Lung (tissue), 11 donors: ENCODE measurements at regions not wholly inside any gene's neighbourhood (a gene's known extent, or its start where the extent isn't known, plus 50 kb on each side); places are given as distances from the start of the nearest gene placed in this dataset.
A peak's percentile ranks its signal among the peaks of the same experiment; 100 is the strongest.

ENCODE experiments used
- ATAC-seq: fragments of 200-7000 bp; cut with Tn5 transposase; one replicate; pipeline ENCODE4 v1.9.1; 2020; ENCODE audit warnings: moderate number of reproducible peaks; ENCODE audit not compliant: insufficient read depth, low FRiP score
- DNase-seq, 3 donors: peaks; one replicate each; pipeline ENCODE4 v3.0.0-alpha.2; 2013 to 2017
- H3K27ac ChIP-seq, 2 donors: one replicate each; pipeline ENCODE4 v1.5.1; 2013; ENCODE audit warnings: mild to moderate bottlenecking in 2 of 2, moderate library complexity in 2 of 2, control low read depth in 1 of 2, inconsistent platforms in 1 of 2, low read depth in 1 of 2, low read length in 1 of 2
- H3K27me3 ChIP-seq, 3 donors: one replicate each; pipeline ENCODE4 v1.5.1; 2013; ENCODE audit warnings: low read length in 2 of 3; ENCODE audit not compliant: control insufficient read depth in 3 of 3, insufficient read depth in 3 of 3
- H3K36me3 ChIP-seq, 4 donors: one replicate each; pipeline ENCODE4 v1.5.1; 2013; ENCODE audit warnings: low read length in 4 of 4, mild to moderate bottlenecking in 1 of 4, moderate library complexity in 1 of 4; ENCODE audit not compliant: control insufficient read depth in 4 of 4, insufficient read depth in 4 of 4
- H3K4me1 ChIP-seq, 5 donors: one replicate each; pipeline ENCODE4 v1.5.1; 2013; ENCODE audit warnings: low read length in 5 of 5, mild to moderate bottlenecking in 2 of 5, moderate library complexity in 1 of 5; ENCODE audit not compliant: control insufficient read depth in 5 of 5, insufficient read depth in 5 of 5
- H3K4me3 ChIP-seq: one replicate; pipeline ENCODE4 v1.5.1; 2013; ENCODE audit warnings: mild to moderate bottlenecking, control low read depth, moderate library complexity
- H3K9ac ChIP-seq, 2 donors: one replicate each; pipeline ENCODE4 v1.5.1; 2013; ENCODE audit warnings: low read length in 2 of 2, control low read depth in 1 of 2; ENCODE audit not compliant: insufficient read depth in 1 of 2
- H3K9me3 ChIP-seq, 4 donors: one replicate each; pipeline ENCODE4 v1.5.1; 2013; ENCODE audit warnings: low read length in 3 of 4, mild to moderate bottlenecking in 1 of 4, moderate library complexity in 1 of 4; ENCODE audit not compliant: control insufficient read depth in 4 of 4, insufficient read depth in 3 of 4
- WGBS, 2 donors: extraction: QIAGEN DNeasy Blood & Tissue Kit; methylation state at CpG; one replicate each; pipeline ENCODE4 v1.1.7; 2013; 5-methylcytosine and 5-hydroxymethylcytosine counted together
- TF ChIP-seq, protein P1 (sequence below): IDR thresholded peaks from 2 replicates; pipeline ENCODE4 v1.5.1; 2012; ENCODE audit warnings: mild to moderate bottlenecking; ENCODE audit errors: control extremely low read depth, extremely low read depth
- donor health status: control.
- donor health status: control.
- donor health status: Bipolar disorder and iron deficiency.
- donor health status: healthy.
- donor health status: DM: yes; HTN: yes; CAD: no.

GRCh38 chr3:150165396-150166094, 194.8 kb upstream of the PFN2 start:
- TF ChIP-seq, protein P1, sequence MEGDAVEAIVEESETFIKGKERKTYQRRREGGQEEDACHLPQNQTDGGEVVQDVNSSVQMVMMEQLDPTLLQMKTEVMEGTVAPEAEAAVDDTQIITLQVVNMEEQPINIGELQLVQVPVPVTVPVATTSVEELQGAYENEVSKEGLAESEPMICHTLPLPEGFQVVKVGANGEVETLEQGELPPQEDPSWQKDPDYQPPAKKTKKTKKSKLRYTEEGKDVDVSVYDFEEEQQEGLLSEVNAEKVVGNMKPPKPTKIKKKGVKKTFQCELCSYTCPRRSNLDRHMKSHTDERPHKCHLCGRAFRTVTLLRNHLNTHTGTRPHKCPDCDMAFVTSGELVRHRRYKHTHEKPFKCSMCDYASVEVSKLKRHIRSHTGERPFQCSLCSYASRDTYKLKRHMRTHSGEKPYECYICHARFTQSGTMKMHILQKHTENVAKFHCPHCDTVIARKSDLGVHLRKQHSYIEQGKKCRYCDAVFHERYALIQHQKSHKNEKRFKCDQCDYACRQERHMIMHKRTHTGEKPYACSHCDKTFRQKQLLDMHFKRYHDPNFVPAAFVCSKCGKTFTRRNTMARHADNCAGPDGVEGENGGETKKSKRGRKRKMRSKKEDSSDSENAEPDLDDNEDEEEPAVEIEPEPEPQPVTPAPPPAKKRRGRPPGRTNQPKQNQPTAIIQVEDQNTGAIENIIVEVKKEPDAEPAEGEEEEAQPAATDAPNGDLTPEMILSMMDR = no peak
- Histone ChIP-seq H3K9me3 (no peaks in the 10 kb centered on the region), H3K36me3 (no peaks in the 10 kb centered on the region), H3K4me3 (no peak overlapping the region), H3K27me3 (no peaks in the 10 kb centered on the region), H3K27ac (no peak overlapping the region), H3K4me1 (peaks cover 0 to 7% (median 0%) of the 10 kb centered on the region in 5 donors), H3K9ac (no peak overlapping the region)
- ATAC-seq (no peak), DNase-seq (no peak)

DNA sequence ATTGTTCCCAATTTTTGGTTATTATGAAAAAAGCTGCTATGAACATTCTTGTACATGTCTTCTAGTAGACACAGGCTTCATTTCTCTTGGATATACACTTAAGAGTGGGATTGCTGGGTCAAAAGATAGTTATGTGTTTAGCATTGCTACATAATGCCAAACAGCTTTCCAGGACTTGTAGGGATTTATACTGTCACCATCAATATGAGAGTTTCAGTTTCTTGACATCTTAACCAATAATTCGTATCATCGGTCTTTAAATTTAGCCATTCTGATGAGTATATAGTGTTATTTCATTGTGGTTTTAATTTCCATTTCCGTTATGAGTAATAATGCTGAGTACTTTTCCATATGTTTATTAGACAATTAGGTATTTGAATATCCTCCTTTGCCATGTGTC, 190.3 kb upstream of the PFN2 start:
- H3K4me3 ChIP-seq = no peak overlapping the region
- no peak overlapping the region for H3K9ac ChIP-seq
- ATAC-seq = no peak
- WGBS, 2 donors = 93 to 95% methylated on average over 3 of the region's 3 CpGs
- peaks cover 0 to 3% (median 0%) of the 10 kb centered on the region in 4 donors for H3K9me3 ChIP-seq
- H3K27ac ChIP-seq = no peak overlapping the region
- no peaks in the 10 kb centered on the region for H3K36me3 ChIP-seq
- H3K27me3 ChIP-seq = no peaks in the 10 kb centered on the region
- DNase-seq = no peak
- peaks cover 0 to 4% (median 0%) of the 10 kb centered on the region in 5 donors for H3K4me1 ChIP-seq
- TF ChIP-seq, protein P1 = no peak

DNA sequence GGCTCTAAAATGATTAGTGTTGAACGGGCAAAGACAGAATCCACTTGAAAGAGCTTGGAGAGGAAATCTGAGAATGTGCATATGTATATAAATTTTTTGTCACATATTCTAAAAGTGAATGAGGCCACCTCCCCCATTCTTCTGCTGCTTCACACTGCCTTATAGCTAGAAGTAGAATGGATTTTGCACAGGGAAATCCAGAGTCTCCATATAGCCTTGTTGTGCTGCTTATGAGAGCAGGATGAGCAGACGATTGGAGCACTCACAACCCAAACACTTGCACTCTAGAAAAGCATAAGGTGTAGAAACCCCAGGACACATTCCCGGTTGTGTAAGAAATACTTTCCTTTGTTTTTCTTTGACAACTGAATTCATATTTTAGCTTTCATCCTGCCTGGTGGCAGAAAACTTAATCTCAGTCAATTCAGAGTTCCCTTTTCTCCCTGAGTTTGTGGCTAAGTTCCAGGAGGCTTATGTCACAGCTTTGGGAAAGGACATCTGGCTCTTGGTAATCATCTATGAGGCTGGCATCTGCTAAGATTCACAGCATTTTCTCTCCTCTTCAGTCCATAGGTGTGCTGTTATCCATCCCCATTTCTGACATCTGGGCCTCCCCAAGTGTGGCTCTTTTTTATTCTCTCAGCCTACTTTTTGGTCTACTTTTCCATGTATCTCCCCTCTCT, 188.4 kb upstream of the PFN2 start:
- 58 to 63% methylated on average over 3 of the region's 3 CpGs for WGBS, 2 donors
- TF ChIP-seq, protein P1 = no peak
- Histone ChIP-seq H3K36me3 (no peaks in the 10 kb centered on the region), H3K4me3 (no peak overlapping the region), H3K9me3 (peaks cover 0 to 3% (median 0%) of the 10 kb centered on the region in 4 donors), H3K4me1 (peaks cover 0 to 4% (median 0%) of the 10 kb centered on the region in 5 donors), H3K9ac (no peak overlapping the region), H3K27ac (no peak overlapping the region), H3K27me3 (no peaks in the 10 kb centered on the region)
- ATAC-seq = no peak
- peak in 2 of 3 donors; percentile 57 for DNase-seq
